Kidney (tissue), 13 donors: ENCODE measurements at regions not wholly inside any gene's neighbourhood (a gene's known extent, or its start where the extent isn't known, plus 50 kb on each side); places are given as distances from the start of the nearest gene placed in this dataset.
"Not testable (repeated sequence)": the region's sequence is repeated elsewhere in the genome, so short reads cannot be mapped to it uniquely, and the experiment has no call there.

Source experiments
- DNase-seq, 5 donors: peaks; one replicate each; pipeline ENCODE4 v3.0.0-alpha.2; 2013 to 2020
- FAIRE-seq: peaks from 2 replicates; lab custom pipeline; 2012; peaks lifted over from hg19 to GRCh38; lab: Jason Lieb, UNC
- H3K27ac ChIP-seq, 2 donors: one replicate each; pipeline ENCODE4 v1.7.0; 2013; ENCODE audit warnings: low read depth in 2 of 2, low read length in 2 of 2, inconsistent platforms in 1 of 2
- H3K27me3 ChIP-seq: one replicate; pipeline ENCODE4 v1.7.1; 2013; ENCODE audit warnings: low read length, inconsistent platforms; ENCODE audit not compliant: control insufficient read depth, insufficient read depth
- H3K36me3 ChIP-seq, 3 donors: one replicate each; pipeline versions ENCODE4 v1.7.0 to v1.7.1; 2013; ENCODE audit warnings: low read length in 3 of 3, control low read depth in 1 of 3, inconsistent platforms in 1 of 3; ENCODE audit not compliant: insufficient read depth in 3 of 3, control insufficient read depth in 2 of 3
- H3K4me1 ChIP-seq, 3 donors: one replicate each; pipeline versions ENCODE4 v1.7.0 to v1.7.1; 2013; ENCODE audit warnings: low read length in 3 of 3, inconsistent platforms in 1 of 3, low read depth in 1 of 3; ENCODE audit not compliant: control insufficient read depth in 2 of 3, insufficient read depth in 2 of 3
- H3K4me3 ChIP-seq, 3 donors: one replicate each; pipeline versions ENCODE4 v1.7.0 to v1.8.1; 2013; ENCODE audit warnings: low read length in 3 of 3, control low read depth in 1 of 3, inconsistent platforms in 1 of 3
- H3K9ac ChIP-seq, 3 donors: one replicate each; pipeline versions ENCODE4 v1.7.0 to v1.7.1; 2013; ENCODE audit warnings: low read length in 3 of 3, control low read depth in 1 of 3, inconsistent platforms in 1 of 3
- H3K9me3 ChIP-seq, 3 donors: one replicate each; pipeline versions ENCODE4 v1.7.0 to v1.7.1; 2013; ENCODE audit warnings: low read length in 3 of 3, control low read depth in 1 of 3, inconsistent platforms in 1 of 3; ENCODE audit not compliant: control insufficient read depth in 2 of 3, insufficient read depth in 1 of 3
- CTCF ChIP-seq: IDR thresholded peaks from 3 replicates; pipeline ENCODE4 v1.5.1; 2012; ENCODE audit warnings: mild to moderate bottlenecking, moderate library complexity, borderline replicate concordance; ENCODE audit not compliant: insufficient read depth; ENCODE audit errors: extremely low read depth
- intact Hi-C: fragments of 100-400 bp; cut with DNase I; formaldehyde crosslinking; loops from one replicate; pipeline ENCODE4 v1.11.1; 2022
- donor health status: control.
- donor health status: control.
- donor health status: control.
- donor health status: control.
- donor health status: control.
- donor health status: DM: yes; HTN: yes; CAD: no.
- donor health status: Normal renal cell carcinoma (clear cell type).

- TF ChIP-seq CTCF = no peak
- no peak overlapping the region for H3K9ac ChIP-seq
- H3K4me1 ChIP-seq = no peaks in the 10 kb centered on the region
- no peak overlapping the region for H3K4me3 ChIP-seq
- no peak for FAIRE-seq
- H3K36me3 ChIP-seq = no peaks in the 10 kb centered on the region
- intact Hi-C loops = no loop called here
- DNase-seq = no peak
- no peak overlapping the region for H3K27ac ChIP-seq
- no peaks in the 10 kb centered on the region for H3K27me3 ChIP-seq
- no peaks in the 10 kb centered on the region for H3K9me3 ChIP-seq
Observed at GRCh38 chr6:47180633-47181032, 129.1 kb downstream of the TNFRSF21 start.

GRCh38 chr6:47179286-47179685, 130.4 kb downstream of the TNFRSF21 start:
- Histone ChIP-seq H3K4me1 (no peaks in the 10 kb centered on the region), H3K27me3 (no peaks in the 10 kb centered on the region), H3K36me3 (no peaks in the 10 kb centered on the region), H3K9me3 (no peaks in the 10 kb centered on the region), H3K27ac (no peak overlapping the region), H3K9ac (no peak overlapping the region), H3K4me3 (no peak overlapping the region)
- TF ChIP-seq CTCF = no peak
- intact Hi-C loops = no loop called here
- DNase-seq (no peak), FAIRE-seq (no peak)

GRCh38 chr6:47175656-47176055, 133.5 kb upstream of the ADGRF1 start:
- TF ChIP-seq CTCF = no peak
- H3K9me3 ChIP-seq = no peaks in the 10 kb centered on the region
- H3K27ac ChIP-seq = no peak overlapping the region
- no peak for FAIRE-seq
- no peaks in the 10 kb centered on the region for H3K36me3 ChIP-seq
- no peaks in the 10 kb centered on the region for H3K27me3 ChIP-seq
- intact Hi-C loops = no loop called here
- no peaks in the 10 kb centered on the region for H3K4me1 ChIP-seq
- H3K9ac ChIP-seq = no peak overlapping the region
- H3K4me3 ChIP-seq = no peak overlapping the region
- no peak for DNase-seq

- no peak for FAIRE-seq
- Histone ChIP-seq H3K27ac (no peak overlapping the region), H3K27me3 (no peaks in the 10 kb centered on the region), H3K4me3 (no peak overlapping the region), H3K9me3 (no peaks in the 10 kb centered on the region), H3K36me3 (no peaks in the 10 kb centered on the region), H3K9ac (no peak overlapping the region), H3K4me1 (no peaks in the 10 kb centered on the region)
- TF ChIP-seq CTCF = no peak
- intact Hi-C loops = no loop called here
- DNase-seq = no peak
Observed at GRCh38 chr6:47174502-47175023, 132.4 kb upstream of the ADGRF1 start.

GRCh38 chr6:47174063-47174462, 131.9 kb upstream of the ADGRF1 start:
- H3K9ac ChIP-seq, H3K36me3 ChIP-seq, FAIRE-seq, H3K4me1 ChIP-seq, H3K27ac ChIP-seq, H3K27me3 ChIP-seq, intact Hi-C loops, H3K4me3 ChIP-seq, DNase-seq, H3K9me3 ChIP-seq: not testable (repeated sequence)
